Cardiac muscle cell (in vitro differentiated cells and primary cell): ENCODE measurements at regions not wholly inside any gene's neighbourhood (a gene's known extent, or its start where the extent isn't known, plus 50 kb on each side); places are given as distances from the start of the nearest gene placed in this dataset.
A peak's percentile ranks its signal among the peaks of the same experiment; 100 is the strongest.

ENCODE experiments used
- DNase-seq, 2 donors: peaks; one replicate each; pipeline versions ENCODE4 v3.0.0 to v3.0.0-alpha.2; 2010 to 2017; ENCODE audit warnings: low read depth in 1 of 2, low spot score in 1 of 2
- H3K27ac ChIP-seq: fragments of 200-600 bp; sonication (generic); 2 replicates; pipeline ENCODE4 v1.5.1; 2016
- H3K27me3 ChIP-seq: fragments of 200-600 bp; sonication (generic); 2 replicates; pipeline ENCODE4 v1.6.0; 2016; ENCODE audit warnings: control low read depth
- H3K36me3 ChIP-seq: fragments of 200-600 bp; sonication (generic); 2 replicates; pipeline ENCODE4 v1.5.1; 2016; ENCODE audit warnings: control low read depth
- H3K4me1 ChIP-seq: fragments of 200-600 bp; sonication (generic); 2 replicates; pipeline ENCODE4 v1.8.1; 2017; ENCODE audit warnings: low read depth, mild to moderate bottlenecking, mixed run types
- H3K4me3 ChIP-seq: fragments of 200-600 bp; sonication (generic); 2 replicates; pipeline ENCODE4 v1.5.1; 2016; ENCODE audit warnings: mild to moderate bottlenecking
- H3K9me3 ChIP-seq: fragments of 200-600 bp; sonication (generic); 2 replicates; pipeline ENCODE4 v1.5.1; 2017; ENCODE audit warnings: low read depth, mild to moderate bottlenecking, control low read depth
- CTCF ChIP-seq: IDR thresholded peaks from 2 replicates; pipeline ENCODE4 v1.5.1; 2012; ENCODE audit warnings: low read depth, mild to moderate bottlenecking, low read length

DNA sequence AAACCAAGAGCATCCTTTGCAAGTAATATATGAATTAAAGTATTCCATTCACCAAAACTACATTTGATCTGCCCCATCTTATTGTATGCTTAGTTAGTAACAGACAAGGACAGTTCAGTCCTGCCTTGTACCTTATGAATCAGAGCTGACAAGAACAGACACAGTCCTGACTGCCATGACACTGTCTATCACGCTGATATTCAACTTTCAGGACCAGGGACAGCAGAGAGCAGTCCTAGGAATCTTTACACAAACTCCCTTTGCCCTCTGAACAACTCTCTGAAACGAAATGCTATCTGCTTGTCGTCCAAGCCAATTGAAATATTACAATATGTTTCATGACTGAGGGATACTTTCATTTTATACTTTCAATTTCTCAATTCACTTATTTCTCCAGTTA, 268.6 kb upstream of the VCX start:
- Histone ChIP-seq H3K36me3 (no peaks in the 10 kb centered on the region), H3K27ac (no peak overlapping the region), H3K9me3 (no peaks in the 10 kb centered on the region), H3K27me3 (no peaks in the 10 kb centered on the region), H3K4me1 (no peaks in the 10 kb centered on the region), H3K4me3 (no peak overlapping the region)
- peak in 1 of 2 donors; percentile 80 for DNase-seq
- no peak for TF ChIP-seq CTCF

GRCh38 chrX:7570432-7571029, 272.4 kb upstream of the VCX start:
- Histone ChIP-seq H3K27ac (no peak overlapping the region), H3K27me3 (no peaks in the 10 kb centered on the region), H3K9me3 (no peaks in the 10 kb centered on the region), H3K4me3 (no peak overlapping the region), H3K4me1 (no peaks in the 10 kb centered on the region), H3K36me3 (no peaks in the 10 kb centered on the region)
- DNase-seq, result no peak
- TF ChIP-seq CTCF, result no peak

- H3K27me3 ChIP-seq, result no peaks in the 10 kb centered on the region
- no peaks in the 10 kb centered on the region for H3K36me3 ChIP-seq
- no peaks in the 10 kb centered on the region for H3K9me3 ChIP-seq
- TF ChIP-seq CTCF, result no peak
- H3K27ac ChIP-seq, result no peak overlapping the region
- no peaks in the 10 kb centered on the region for H3K4me1 ChIP-seq
- no peak overlapping the region for H3K4me3 ChIP-seq
- no peak for DNase-seq
Observed at GRCh38 chrX:7568597-7568996, 274.4 kb upstream of the VCX start.

- H3K27me3 ChIP-seq, result no peaks in the 10 kb centered on the region
- DNase-seq, result no peak
- no peak overlapping the region for H3K4me3 ChIP-seq
- H3K27ac ChIP-seq, result no peak overlapping the region
- TF ChIP-seq CTCF, result no peak
- H3K9me3 ChIP-seq, result no peaks in the 10 kb centered on the region
- no peaks in the 10 kb centered on the region for H3K4me1 ChIP-seq
- no peaks in the 10 kb centered on the region for H3K36me3 ChIP-seq
Observed at GRCh38 chrX:7568130-7568529, 274.8 kb upstream of the VCX start.

DNA sequence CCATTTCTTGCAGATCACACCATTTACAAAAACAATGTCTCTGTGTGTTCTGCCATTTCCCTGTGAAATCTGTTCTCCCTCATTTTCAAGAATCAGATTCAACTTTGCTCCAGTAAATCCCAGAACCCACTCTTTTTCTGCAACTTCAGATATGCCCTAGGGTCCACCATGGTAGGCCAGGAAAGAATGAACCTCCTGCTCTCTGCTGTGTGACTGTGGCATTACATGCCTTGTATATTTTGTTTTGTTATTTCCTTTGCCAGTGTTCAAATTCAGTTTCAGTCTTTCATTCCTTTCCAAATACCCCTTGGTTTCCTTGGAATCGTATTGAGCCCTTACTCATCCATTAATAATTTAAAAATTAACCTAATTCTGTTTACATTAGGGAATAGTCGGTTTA, 290.2 kb upstream of the VCX start:
- Histone ChIP-seq H3K27me3 (no peaks in the 10 kb centered on the region), H3K4me3 (no peak overlapping the region), H3K27ac (no peak overlapping the region), H3K9me3 (no peaks in the 10 kb centered on the region), H3K4me1 (no peaks in the 10 kb centered on the region), H3K36me3 (no peaks in the 10 kb centered on the region)
- no peak for DNase-seq
- no peak for TF ChIP-seq CTCF
